ENCODE measurements at regions not wholly inside any gene's neighbourhood (a gene's known extent, or its start where the extent isn't known, plus 50 kb on each side); places are given as distances from the start of the nearest gene placed in this dataset.
A peak's percentile ranks its signal among the peaks of the same experiment; 100 is the strongest.

- Histone ChIP-seq H3K27me3 (ENCODE audit: control insufficient read depth, insufficient read depth, low read length) (no peaks in the 10 kb centered on the region), H3K36me3 (replicated peaks; ENCODE audit: control insufficient read depth, insufficient read depth, low read length) (no peaks in the 10 kb centered on the region), H3K4me3 (ENCODE audit: insufficient read depth, low read depth, low read length) (no peak overlapping the region)
- DNase-seq: no peak
Observed at GRCh38 chr15:69644876-69645275, 192.3 kb downstream of the RPLP1 start.

- DNase-seq: peak; percentile 57
- Histone ChIP-seq H3K27me3 (ENCODE audit: control insufficient read depth, insufficient read depth, low read length) (no peaks in the 10 kb centered on the region), H3K4me3 (ENCODE audit: insufficient read depth, low read depth, low read length) (no peak overlapping the region), H3K36me3 (replicated peaks; ENCODE audit: control insufficient read depth, insufficient read depth, low read length) (no peaks in the 10 kb centered on the region)
Observed at GRCh38 chr15:69647142-69647513, 194.5 kb downstream of the RPLP1 start.

GRCh38 chr15:69648212-69648611, 195.6 kb downstream of the RPLP1 start:
- DNase-seq: peak; percentile 66
- H3K27me3 ChIP-seq (ENCODE audit: control insufficient read depth, insufficient read depth, low read length): no peaks in the 10 kb centered on the region
- no peak overlapping the region for H3K4me3 ChIP-seq (ENCODE audit: insufficient read depth, low read depth, low read length)
- H3K36me3 ChIP-seq (replicated peaks; ENCODE audit: control insufficient read depth, insufficient read depth, low read length): no peaks in the 10 kb centered on the region

GRCh38 chr15:69648775-69649735, 196.4 kb downstream of the RPLP1 start:
- Histone ChIP-seq H3K4me3 (ENCODE audit: insufficient read depth, low read depth, low read length) (no peak overlapping the region), H3K27me3 (ENCODE audit: control insufficient read depth, insufficient read depth, low read length) (no peaks in the 10 kb centered on the region), H3K36me3 (replicated peaks; ENCODE audit: control insufficient read depth, insufficient read depth, low read length) (no peaks in the 10 kb centered on the region)
- peak; percentile 78 for DNase-seq

GRCh38 chr15:69652293-69652692, 199.7 kb downstream of the RPLP1 start:
- DNase-seq: no peak
- Histone ChIP-seq H3K36me3 (replicated peaks; ENCODE audit: control insufficient read depth, insufficient read depth, low read length) (no peaks in the 10 kb centered on the region), H3K27me3 (ENCODE audit: control insufficient read depth, insufficient read depth, low read length) (no peaks in the 10 kb centered on the region), H3K4me3 (ENCODE audit: insufficient read depth, low read depth, low read length) (no peak overlapping the region)

GRCh38 chr15:69652751-69653305, 200.2 kb downstream of the RPLP1 start:
- no peak for DNase-seq
- Histone ChIP-seq H3K36me3 (replicated peaks; ENCODE audit: control insufficient read depth, insufficient read depth, low read length) (no peaks in the 10 kb centered on the region), H3K4me3 (ENCODE audit: insufficient read depth, low read depth, low read length) (no peak overlapping the region), H3K27me3 (ENCODE audit: control insufficient read depth, insufficient read depth, low read length) (no peaks in the 10 kb centered on the region)

- DNase-seq: no peak
- H3K4me3 ChIP-seq (ENCODE audit: insufficient read depth, low read depth, low read length): no peak overlapping the region
- no peaks in the 10 kb centered on the region for H3K36me3 ChIP-seq (replicated peaks; ENCODE audit: control insufficient read depth, insufficient read depth, low read length)
- H3K27me3 ChIP-seq (ENCODE audit: control insufficient read depth, insufficient read depth, low read length): no peaks in the 10 kb centered on the region
Observed at GRCh38 chr15:69653306-69653705, 200.7 kb downstream of the RPLP1 start.

GRCh38 chr15:69653846-69654245, 201.2 kb downstream of the RPLP1 start:
- H3K4me3 ChIP-seq (ENCODE audit: insufficient read depth, low read depth, low read length): no peak overlapping the region
- H3K36me3 ChIP-seq (replicated peaks; ENCODE audit: control insufficient read depth, insufficient read depth, low read length): no peaks in the 10 kb centered on the region
- H3K27me3 ChIP-seq (ENCODE audit: control insufficient read depth, insufficient read depth, low read length): no peaks in the 10 kb centered on the region
- no peak for DNase-seq

- no peaks in the 10 kb centered on the region for H3K27me3 ChIP-seq (ENCODE audit: control insufficient read depth, insufficient read depth, low read length)
- H3K4me3 ChIP-seq (ENCODE audit: insufficient read depth, low read depth, low read length): no peak overlapping the region
- no peaks in the 10 kb centered on the region for H3K36me3 ChIP-seq (replicated peaks; ENCODE audit: control insufficient read depth, insufficient read depth, low read length)
- no peak for DNase-seq
Observed at GRCh38 chr15:69656271-69657030, 203.8 kb downstream of the RPLP1 start.

- Histone ChIP-seq H3K36me3 (replicated peaks; ENCODE audit: control insufficient read depth, insufficient read depth, low read length) (no peaks in the 10 kb centered on the region), H3K4me3 (ENCODE audit: insufficient read depth, low read depth, low read length) (no peak overlapping the region), H3K27me3 (ENCODE audit: control insufficient read depth, insufficient read depth, low read length) (no peaks in the 10 kb centered on the region)
- DNase-seq: no peak
Observed at GRCh38 chr15:69657626-69658025, 205.0 kb downstream of the RPLP1 start.

GRCh38 chr15:69658411-69658945, 205.9 kb downstream of the RPLP1 start:
- Histone ChIP-seq H3K36me3 (replicated peaks; ENCODE audit: control insufficient read depth, insufficient read depth, low read length) (no peaks in the 10 kb centered on the region), H3K4me3 (ENCODE audit: insufficient read depth, low read depth, low read length) (no peak overlapping the region), H3K27me3 (ENCODE audit: control insufficient read depth, insufficient read depth, low read length) (no peaks in the 10 kb centered on the region)
- DNase-seq: no peak

GRCh38 chr15:69659454-69660050, 206.9 kb downstream of the RPLP1 start:
- no peak overlapping the region for H3K4me3 ChIP-seq (ENCODE audit: insufficient read depth, low read depth, low read length)
- DNase-seq: no peak
- no peaks in the 10 kb centered on the region for H3K27me3 ChIP-seq (ENCODE audit: control insufficient read depth, insufficient read depth, low read length)
- no peaks in the 10 kb centered on the region for H3K36me3 ChIP-seq (replicated peaks; ENCODE audit: control insufficient read depth, insufficient read depth, low read length)

GRCh38 chr15:69660114-69660513, 207.5 kb downstream of the RPLP1 start:
- H3K36me3 ChIP-seq (replicated peaks; ENCODE audit: control insufficient read depth, insufficient read depth, low read length): no peaks in the 10 kb centered on the region
- no peaks in the 10 kb centered on the region for H3K27me3 ChIP-seq (ENCODE audit: control insufficient read depth, insufficient read depth, low read length)
- no peak for DNase-seq
- no peak overlapping the region for H3K4me3 ChIP-seq (ENCODE audit: insufficient read depth, low read depth, low read length)

- no peak for DNase-seq
- H3K27me3 ChIP-seq (ENCODE audit: control insufficient read depth, insufficient read depth, low read length): no peaks in the 10 kb centered on the region
- H3K4me3 ChIP-seq (ENCODE audit: insufficient read depth, low read depth, low read length): no peak overlapping the region
- no peaks in the 10 kb centered on the region for H3K36me3 ChIP-seq (replicated peaks; ENCODE audit: control insufficient read depth, insufficient read depth, low read length)
Observed at GRCh38 chr15:69660658-69661405, 208.2 kb downstream of the RPLP1 start.
